Keratinocyte (primary cell): ENCODE measurements at regions not wholly inside any gene's neighbourhood (a gene's known extent, or its start where the extent isn't known, plus 50 kb on each side); places are given as distances from the start of the nearest gene placed in this dataset.
"Not testable (repeated sequence)": the region's sequence is repeated elsewhere in the genome, so short reads cannot be mapped to it uniquely, and the experiment has no call there.

Source experiments
- DNase-seq: peaks from one replicate; pipeline ENCODE4 v3.0.0-alpha.2; 2011; ENCODE audit warnings: low read depth, missing footprints, low spot score
- FAIRE-seq: peaks from 2 replicates; lab custom pipeline; 2011; peaks lifted over from hg19 to GRCh38; lab: Jason Lieb, UNC
- H2AFZ ChIP-seq: 2 replicates; pipeline ENCODE4 v1.6.0; 2012; ENCODE audit warnings: low read length, control low read depth, inconsistent platforms; ENCODE audit not compliant: control insufficient read depth
- H3K27ac ChIP-seq: 2 replicates; pipeline ENCODE4 v1.5.1; 2011; ENCODE audit warnings: low read length; ENCODE audit not compliant: control insufficient read depth, insufficient read depth
- H3K27me3 ChIP-seq: 3 replicates; pipeline ENCODE4 v1.6.0; 2011; ENCODE audit warnings: low read length; ENCODE audit not compliant: control insufficient read depth, insufficient read depth; ENCODE audit errors: extremely low read depth
- H3K36me3 ChIP-seq, 2 experiments: 2 replicates in 1 of 2; 3 replicates in 1 of 2; pipeline ENCODE4 v1.5.1; 2011; ENCODE audit warnings: low read length in 2 of 2, mild to moderate bottlenecking in 1 of 2; ENCODE audit not compliant: control insufficient read depth in 2 of 2, insufficient read depth in 2 of 2; ENCODE audit errors: extremely low read depth in 1 of 2
- H3K4me1 ChIP-seq: 3 replicates; pipeline ENCODE4 v1.5.1; 2011; ENCODE audit warnings: low read length; ENCODE audit not compliant: control insufficient read depth, insufficient read depth; ENCODE audit errors: extremely low read depth
- H3K4me2 ChIP-seq: 3 replicates; pipeline ENCODE4 v1.6.0; 2011; ENCODE audit warnings: low read depth, low read length; ENCODE audit not compliant: control insufficient read depth, insufficient read depth; ENCODE audit errors: extremely low read depth
- H3K4me3 ChIP-seq, 3 experiments: fragments of 200-600 bp in 1 of 3; sonication (generic) in 1 of 3; 2 replicates in 2 of 3; 3 replicates in 1 of 3; pipeline ENCODE4 v1.5.1; 2011 to 2016; ENCODE audit warnings: low read length in 3 of 3, mild to moderate bottlenecking in 3 of 3, control low read depth in 2 of 3, inconsistent platforms in 1 of 3, low read depth in 1 of 3, mixed read lengths in 1 of 3, mixed run types in 1 of 3, moderate library complexity in 1 of 3; ENCODE audit not compliant: control insufficient read depth in 2 of 3, insufficient read depth in 2 of 3; ENCODE audit errors: extremely low read depth in 1 of 3
- H3K79me2 ChIP-seq: 2 replicates; pipeline ENCODE4 v1.6.0; 2012; ENCODE audit warnings: low read length; ENCODE audit not compliant: control insufficient read depth, insufficient read depth
- H3K9ac ChIP-seq: 3 replicates; pipeline ENCODE4 v1.6.0; 2011; ENCODE audit warnings: low read length; ENCODE audit not compliant: control insufficient read depth, insufficient read depth; ENCODE audit errors: extremely low read depth
- H3K9me1 ChIP-seq: 3 replicates; pipeline ENCODE4 v1.6.0; 2011; ENCODE audit warnings: low read length; ENCODE audit not compliant: control insufficient read depth, insufficient read depth; ENCODE audit errors: extremely low read depth
- H3K9me3 ChIP-seq: 2 replicates; pipeline ENCODE4 v1.5.1; 2012; ENCODE audit warnings: low read depth, low read length; ENCODE audit not compliant: control insufficient read depth
- H4K20me1 ChIP-seq: 3 replicates; pipeline ENCODE4 v1.6.0; 2011; ENCODE audit warnings: low read length; ENCODE audit not compliant: control insufficient read depth, insufficient read depth; ENCODE audit errors: extremely low read depth
- EZH2 ChIP-seq: IDR thresholded peaks from one replicate; pipeline ENCODE4 v1.6.1; 2012; ENCODE audit warnings: inconsistent platforms, mild to moderate bottlenecking, low read length, moderate library complexity
- dilution Hi-C: fragments of 300-500 bp; cut with MboI; formaldehyde crosslinking; loops from one replicate; pipeline ENCODE4 v1.7.0; 2020; ENCODE audit warnings: low sequenced_read_pairs; ENCODE audit not compliant: extremely low pct_ligation_motif_present
- TF ChIP-seq, protein P1 (sequence below), 3 experiments: IDR thresholded peaks in 1 of 3; conservative IDR thresholded peaks in 1 of 3; optimal IDR thresholded peaks in 1 of 3; 2 replicates in 2 of 3; 3 replicates in 1 of 3; pipeline versions ENCODE3 to v1.5.1; 2011; ENCODE audit warnings: low read length in 3 of 3, mild to moderate bottlenecking in 3 of 3, moderate library complexity in 2 of 3, control low read depth in 1 of 3, inconsistent platforms in 1 of 3; ENCODE audit not compliant: insufficient read depth in 2 of 3; ENCODE audit errors: extremely low read depth in 1 of 3

- no peaks in the 10 kb centered on the region for H4K20me1 ChIP-seq
- no peak overlapping the region for H3K27ac ChIP-seq
- dilution Hi-C loops: no loop called here
- H3K4me1 ChIP-seq: no peaks in the 10 kb centered on the region
- DNase-seq: no peak
- no peak overlapping the region for H3K9ac ChIP-seq
- FAIRE-seq: no peak
- no peaks in the 10 kb centered on the region for H3K9me3 ChIP-seq
- no peak overlapping the region for H2AFZ ChIP-seq
- no peaks in the 10 kb centered on the region for H3K27me3 ChIP-seq
- TF ChIP-seq EZH2: no peak
- TF ChIP-seq, protein P1, sequence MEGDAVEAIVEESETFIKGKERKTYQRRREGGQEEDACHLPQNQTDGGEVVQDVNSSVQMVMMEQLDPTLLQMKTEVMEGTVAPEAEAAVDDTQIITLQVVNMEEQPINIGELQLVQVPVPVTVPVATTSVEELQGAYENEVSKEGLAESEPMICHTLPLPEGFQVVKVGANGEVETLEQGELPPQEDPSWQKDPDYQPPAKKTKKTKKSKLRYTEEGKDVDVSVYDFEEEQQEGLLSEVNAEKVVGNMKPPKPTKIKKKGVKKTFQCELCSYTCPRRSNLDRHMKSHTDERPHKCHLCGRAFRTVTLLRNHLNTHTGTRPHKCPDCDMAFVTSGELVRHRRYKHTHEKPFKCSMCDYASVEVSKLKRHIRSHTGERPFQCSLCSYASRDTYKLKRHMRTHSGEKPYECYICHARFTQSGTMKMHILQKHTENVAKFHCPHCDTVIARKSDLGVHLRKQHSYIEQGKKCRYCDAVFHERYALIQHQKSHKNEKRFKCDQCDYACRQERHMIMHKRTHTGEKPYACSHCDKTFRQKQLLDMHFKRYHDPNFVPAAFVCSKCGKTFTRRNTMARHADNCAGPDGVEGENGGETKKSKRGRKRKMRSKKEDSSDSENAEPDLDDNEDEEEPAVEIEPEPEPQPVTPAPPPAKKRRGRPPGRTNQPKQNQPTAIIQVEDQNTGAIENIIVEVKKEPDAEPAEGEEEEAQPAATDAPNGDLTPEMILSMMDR (optimal IDR thresholded peaks at IDR 0.05 in 1 of 3, IDR thresholded peaks at IDR 0.05 in 1 of 3, conservative IDR thresholded peaks at IDR 0.05 in 1 of 3; ENCODE audit: extremely low read depth in 1 of 3, insufficient read depth in 2 of 3, low read length in 3 of 3): no peak
- no peak overlapping the region for H3K4me2 ChIP-seq
- H3K36me3 ChIP-seq: no peaks in the 10 kb centered on the region
- no peak overlapping the region for H3K4me3 ChIP-seq
- no peaks in the 10 kb centered on the region for H3K9me1 ChIP-seq
- no peaks in the 10 kb centered on the region for H3K79me2 ChIP-seq
These were observed 357.1 kb upstream of the KLHL4 start for GRCh38 chrX:87160435-87161010.

GRCh38 chrX:87167841-87168240, 349.8 kb upstream of the KLHL4 start:
- Histone ChIP-seq H3K9ac (no peak overlapping the region), H3K36me3 (no peaks in the 10 kb centered on the region), H3K27ac (no peak overlapping the region), H3K27me3 (no peaks in the 10 kb centered on the region), H3K4me2 (no peak overlapping the region), H3K4me3 (no peak overlapping the region), H4K20me1 (no peaks in the 10 kb centered on the region), H3K4me1 (no peaks in the 10 kb centered on the region), H3K79me2 (no peaks in the 10 kb centered on the region), H3K9me1 (no peaks in the 10 kb centered on the region), H3K9me3 (no peaks in the 10 kb centered on the region), H2AFZ (no peak overlapping the region)
- dilution Hi-C loops: no loop called here
- TF ChIP-seq, protein P1 (optimal IDR thresholded peaks at IDR 0.05 in 1 of 3, IDR thresholded peaks at IDR 0.05 in 1 of 3, conservative IDR thresholded peaks at IDR 0.05 in 1 of 3; ENCODE audit: extremely low read depth in 1 of 3, insufficient read depth in 2 of 3, low read length in 3 of 3): no peak
- no peak for TF ChIP-seq EZH2
- FAIRE-seq: no peak
- DNase-seq: no peak

GRCh38 chrX:87178009-87178408, 339.6 kb upstream of the KLHL4 start:
- FAIRE-seq: not testable (repeated sequence)

More at GRCh38 chrX:87178009-87178408, 339.6 kb upstream of the KLHL4 start:
- DNase-seq, H3K27ac ChIP-seq, H3K36me3 ChIP-seq, H3K9ac ChIP-seq, dilution Hi-C loops, H3K79me2 ChIP-seq, H3K4me3 ChIP-seq, H4K20me1 ChIP-seq, H3K9me3 ChIP-seq, H3K9me1 ChIP-seq, H2AFZ ChIP-seq, H3K27me3 ChIP-seq, H3K4me2 ChIP-seq, H3K4me1 ChIP-seq: not testable (repeated sequence)
